Esophagus muscularis mucosa (tissue), 4 donors: ENCODE measurements at regions not wholly inside any gene's neighbourhood (a gene's known extent, or its start where the extent isn't known, plus 50 kb on each side); places are given as distances from the start of the nearest gene placed in this dataset.

Source experiments
- CTCF ChIP-seq, 3 experiments: fragments of 200-600 bp in 2 of 3; fragments of 450-650 bp in 1 of 3; sonication (generic) in 2 of 3; IDR thresholded peaks; one replicate each; pipeline ENCODE4 v1.5.1; 2017 to 2019; ENCODE audit warnings: antibody characterized with exemption in 3 of 3, mild to moderate bottlenecking in 2 of 3, moderate library complexity in 1 of 3
- EP300 ChIP-seq: sonication (generic); formaldehyde crosslinking; IDR thresholded peaks from one replicate; pipeline ENCODE4 v1.6.1; 2017; ENCODE audit warnings: antibody characterized with exemption
- POLR2A ChIP-seq: fragments of 450-650 bp; IDR thresholded peaks from one replicate; pipeline ENCODE4 v1.6.1; 2017; ENCODE audit warnings: antibody characterized with exemption, moderate library complexity, mild to moderate bottlenecking, low read depth
- POLR2AphosphoS5 ChIP-seq, 2 donors: sonication (generic); formaldehyde crosslinking; IDR thresholded peaks; one replicate each; pipeline ENCODE4 v1.6.1; 2017; ENCODE audit warnings: antibody characterized with exemption in 2 of 2

- no peak for TF ChIP-seq POLR2A
- TF ChIP-seq CTCF (IDR thresholded peaks at IDR 0.05) = no peak
- TF ChIP-seq POLR2AphosphoS5 (IDR thresholded peaks at IDR 0.05) = no peak
- TF ChIP-seq EP300 = no peak
Measured at GRCh38 chr4:8698341-8699062, 105.9 kb downstream of the CPZ start.
